Occipital lobe (tissue), 1 donor: ENCODE measurements at regions not wholly inside any gene's neighbourhood (a gene's known extent, or its start where the extent isn't known, plus 50 kb on each side); places are given as distances from the start of the nearest gene placed in this dataset.
"Not testable (repeated sequence)": the region's sequence is repeated elsewhere in the genome, so short reads cannot be mapped to it uniquely, and the experiment has no call there.

Experiments used
- DNase-seq: peaks from one replicate; lab custom pipeline; 2025; lab: John Stamatoyannopoulos, UW

- not testable (repeated sequence) for DNase-seq
Measured at GRCh38 chr10:53342531-53342930, 569.9 kb upstream of the MBL2 start.

- DNase-seq: not testable (repeated sequence)
Measured at GRCh38 chr10:53338199-53338598, 565.6 kb upstream of the MBL2 start.

- DNase-seq: not testable (repeated sequence)
Measured at GRCh38 chr10:53335803-53336422, 563.3 kb upstream of the MBL2 start.

GRCh38 chr10:53331460-53331859 is 558.9 kb upstream of the MBL2 start:
- DNase-seq: no peak

DNA sequence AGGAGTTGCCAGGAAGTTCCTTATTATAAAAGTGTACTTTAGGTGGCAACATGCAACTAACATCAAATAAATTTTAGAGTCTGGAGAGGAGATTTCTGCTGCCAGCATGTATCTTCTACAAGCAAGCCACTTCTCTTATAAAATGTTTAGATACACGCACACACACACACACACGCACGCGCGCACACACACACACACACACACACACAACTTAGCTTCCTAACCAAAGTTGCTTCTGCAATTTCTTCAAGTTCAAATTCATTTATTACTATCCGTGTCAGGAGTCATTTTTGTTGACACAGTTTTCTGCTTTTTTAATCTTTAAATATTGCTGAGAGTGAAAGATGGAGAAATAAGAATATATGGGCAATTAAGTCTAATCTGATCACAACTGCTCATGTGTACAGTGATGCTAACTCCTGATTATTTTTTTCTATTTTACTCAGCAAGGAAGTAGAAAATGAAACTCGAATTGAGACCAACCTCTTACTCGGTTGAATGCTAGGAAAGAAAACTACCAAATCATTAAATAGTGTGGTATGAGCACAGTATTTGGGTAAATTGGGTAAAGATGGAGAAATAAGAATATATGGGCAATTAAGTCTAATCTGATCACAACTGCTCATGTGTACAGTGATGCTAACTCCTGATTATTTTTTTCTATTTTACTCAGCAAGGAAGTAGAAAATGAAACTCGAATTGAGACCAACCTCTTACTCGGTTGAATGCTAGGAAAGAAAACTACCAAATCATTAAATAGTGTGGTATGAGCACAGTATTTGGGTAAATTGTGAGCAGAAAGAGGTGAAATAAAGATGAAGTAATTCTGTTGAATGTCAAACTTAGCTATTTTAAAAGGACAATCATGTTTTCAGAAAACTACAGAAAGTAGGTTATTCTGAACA is 554.1 kb upstream of the MBL2 start:
- DNase-seq: not testable (repeated sequence)

DNA sequence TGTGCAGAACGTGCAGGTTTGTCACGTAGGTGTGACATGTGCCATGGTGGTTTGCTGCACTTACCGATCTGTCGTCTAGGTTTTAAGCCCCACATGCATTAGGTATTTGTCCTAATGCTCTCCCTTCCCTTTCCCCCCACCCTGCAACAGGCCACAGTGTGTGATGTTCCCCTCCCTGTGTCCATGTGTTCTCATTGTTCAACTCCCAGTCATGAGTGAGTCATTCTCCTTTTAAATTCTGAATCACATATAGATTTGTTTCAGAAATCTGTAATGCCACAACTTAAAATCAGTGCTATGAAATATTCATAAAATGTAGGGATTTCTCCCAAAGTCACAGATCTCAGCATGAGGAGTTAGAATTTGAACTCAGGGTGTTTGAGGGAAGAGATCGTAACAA is 552.5 kb upstream of the MBL2 start:
- DNase-seq: no peak

GRCh38 chr10:53315709-53316108 is 543.1 kb upstream of the MBL2 start:
- no peak for DNase-seq

- DNase-seq: no peak
Measured at GRCh38 chr10:53314876-53315275, 542.3 kb upstream of the MBL2 start.

DNA sequence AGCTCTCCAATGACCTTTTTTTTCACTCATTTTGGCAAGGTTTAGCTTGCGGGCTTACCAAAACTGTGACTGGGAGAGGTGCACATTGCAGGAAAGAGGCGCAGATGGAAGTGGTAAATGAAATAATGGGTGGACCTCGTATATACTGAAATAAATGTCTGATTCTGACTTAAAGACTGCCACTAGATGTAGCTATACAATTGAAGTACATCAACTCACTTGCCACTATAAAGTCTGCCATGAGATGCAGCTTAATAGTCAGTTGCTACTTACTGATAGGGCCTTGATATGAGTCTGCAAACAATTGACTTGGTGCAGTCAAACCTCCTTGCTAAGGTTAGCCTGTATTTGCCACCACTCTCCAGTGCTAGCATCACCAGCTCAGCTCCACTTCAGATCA is 525.9 kb upstream of the MBL2 start:
- DNase-seq: no peak

DNA sequence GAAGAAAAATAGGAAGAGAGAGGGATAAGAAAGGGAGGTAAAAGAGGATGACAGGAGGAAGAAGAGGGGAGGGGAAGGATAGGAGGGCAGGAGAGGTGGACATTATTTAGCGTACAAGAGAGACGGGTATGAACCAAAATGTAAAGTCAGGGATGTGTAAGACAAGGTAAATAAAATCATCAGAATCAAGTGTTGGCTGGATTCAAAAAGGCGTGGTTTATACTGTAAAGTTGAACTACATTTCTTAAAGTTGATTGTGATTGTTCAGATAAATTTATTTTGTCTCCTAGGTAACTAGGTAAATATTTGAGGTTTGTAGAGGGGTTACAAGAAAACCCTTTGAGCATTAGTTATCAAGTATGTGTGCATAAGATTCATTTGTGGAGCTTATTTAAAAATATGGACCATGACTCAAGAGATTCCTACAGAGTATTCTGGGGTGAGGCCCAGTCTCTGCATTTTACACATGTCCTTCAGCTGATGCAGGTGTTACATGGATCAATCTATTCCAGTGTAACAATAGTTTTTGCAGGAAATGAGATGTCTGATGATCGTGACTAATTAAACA is 512.1 kb upstream of the MBL2 start:
- no peak for DNase-seq

DNA sequence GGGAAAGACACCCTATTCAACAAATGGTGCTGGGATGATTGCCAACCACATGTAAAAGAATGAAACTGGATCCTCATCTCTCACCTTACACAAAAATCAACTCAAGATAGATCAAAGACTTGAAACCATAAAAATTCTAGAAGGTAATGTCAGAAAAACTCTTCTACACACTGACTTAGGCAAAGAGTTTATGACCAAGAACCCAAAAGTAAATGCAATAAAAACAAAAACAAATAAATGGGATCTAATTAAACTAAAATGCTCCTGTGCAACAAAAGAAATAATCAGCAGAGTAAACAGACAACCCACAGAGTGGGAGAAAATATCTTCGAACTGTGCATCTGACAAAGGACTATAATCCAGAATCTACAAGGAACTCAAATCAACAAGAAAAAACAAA is 504.2 kb upstream of the MBL2 start:
- DNase-seq: no peak

DNA sequence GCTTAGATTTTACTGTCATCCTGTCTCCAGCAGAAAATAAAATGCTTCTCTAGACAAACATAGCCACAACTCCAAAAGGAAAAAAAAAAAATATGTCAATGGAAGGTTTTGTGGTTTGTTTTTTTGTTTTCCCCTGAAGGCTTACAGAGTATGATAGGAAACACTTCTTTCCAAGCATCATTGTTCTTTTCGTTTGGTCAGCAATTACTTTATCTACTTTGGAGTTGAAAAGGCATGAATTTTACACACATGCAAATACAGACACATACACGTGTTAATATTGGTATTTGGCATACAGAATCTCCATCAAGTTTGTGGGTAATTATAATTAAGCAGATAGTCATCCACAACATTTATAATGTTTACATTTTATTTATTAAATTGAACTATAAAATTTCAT is 496.9 kb upstream of the MBL2 start:
- DNase-seq: no peak

GRCh38 chr10:53260213-53260612 is 487.6 kb upstream of the MBL2 start:
- no peak for DNase-seq

- no peak for DNase-seq
Measured at GRCh38 chr10:53256623-53257022, 484.0 kb upstream of the MBL2 start.

GRCh38 chr10:53255661-53256205 is 483.1 kb upstream of the MBL2 start:
- no peak for DNase-seq

GRCh38 chr10:53253221-53253620 is 480.6 kb upstream of the MBL2 start:
- DNase-seq: no peak

- DNase-seq: no peak
Measured at GRCh38 chr10:53239873-53240272, 467.3 kb upstream of the MBL2 start.

- no peak for DNase-seq
Measured at GRCh38 chr10:53236941-53237340, 464.4 kb upstream of the MBL2 start.

DNA sequence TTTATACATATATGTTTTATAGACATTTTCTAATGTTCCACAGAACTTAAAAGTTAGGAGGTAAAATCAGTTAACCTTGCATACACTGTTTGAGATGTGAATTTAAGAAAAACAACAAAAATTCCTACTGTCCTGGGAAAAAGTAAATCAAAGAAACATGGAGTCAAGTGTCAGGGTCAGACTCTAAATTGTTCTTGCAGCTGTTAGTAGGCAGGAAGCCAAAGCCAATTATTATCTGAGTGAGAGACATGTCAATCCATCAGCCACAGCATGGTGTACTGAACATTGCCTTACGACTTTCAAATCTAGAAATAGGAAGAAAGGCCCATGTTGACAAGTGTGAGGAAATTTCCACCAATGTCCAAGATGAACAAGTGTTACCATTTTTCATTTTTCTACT is 461.2 kb upstream of the MBL2 start:
- no peak for DNase-seq

DNA sequence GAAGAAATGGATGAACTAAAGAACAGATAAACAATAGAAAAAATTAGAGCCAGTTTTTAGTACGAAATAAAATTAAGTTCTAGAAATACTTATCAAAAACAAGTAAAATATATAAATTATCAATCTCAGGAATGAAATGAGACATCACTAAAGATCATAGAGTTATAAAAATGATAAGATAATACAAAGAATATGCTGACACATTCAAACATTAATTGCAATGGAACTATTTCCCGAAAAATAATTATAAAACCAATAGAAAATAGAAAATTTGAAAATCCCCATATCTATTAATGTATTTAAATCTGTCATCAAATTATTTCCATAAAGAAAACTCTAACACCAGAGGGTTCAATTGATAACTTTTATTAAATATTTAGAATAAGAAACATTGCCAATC is 458.1 kb upstream of the MBL2 start:
- no peak for DNase-seq

DNA sequence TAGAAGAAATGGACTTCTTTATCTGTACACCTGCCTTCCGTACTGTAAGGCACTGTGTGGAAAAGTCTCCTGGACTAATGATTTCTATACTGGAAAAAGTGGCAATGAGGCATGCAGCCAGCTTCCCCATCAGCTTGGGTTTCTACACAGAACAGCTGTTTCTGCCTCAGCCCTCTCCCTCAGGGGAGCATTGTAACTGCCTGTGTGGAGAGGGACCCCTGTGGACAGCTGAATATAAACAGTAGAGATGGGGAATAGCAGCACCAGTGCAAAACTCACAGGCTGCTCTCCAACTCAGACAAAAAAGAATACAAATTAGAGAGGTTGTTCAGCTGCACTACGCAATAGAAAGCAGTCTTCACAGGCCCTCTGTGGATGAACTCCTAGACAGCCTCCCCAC is 451.3 kb upstream of the MBL2 start:
- no peak for DNase-seq

GRCh38 chr10:53222806-53223205 is 450.2 kb upstream of the MBL2 start:
- no peak for DNase-seq
